ENCODE measurements at regions not wholly inside any gene's neighbourhood (a gene's known extent, or its start where the extent isn't known, plus 50 kb on each side); places are given as distances from the start of the nearest gene placed in this dataset.
"Not testable (repeated sequence)": the region's sequence is repeated elsewhere in the genome, so short reads cannot be mapped to it uniquely, and the experiment has no call there.

GRCh38 chr7:52344015-52344414 lies 691.4 kb upstream of the POM121L12 start:
- DNase-seq (ENCODE audit: low spot score) = no peak

DNA sequence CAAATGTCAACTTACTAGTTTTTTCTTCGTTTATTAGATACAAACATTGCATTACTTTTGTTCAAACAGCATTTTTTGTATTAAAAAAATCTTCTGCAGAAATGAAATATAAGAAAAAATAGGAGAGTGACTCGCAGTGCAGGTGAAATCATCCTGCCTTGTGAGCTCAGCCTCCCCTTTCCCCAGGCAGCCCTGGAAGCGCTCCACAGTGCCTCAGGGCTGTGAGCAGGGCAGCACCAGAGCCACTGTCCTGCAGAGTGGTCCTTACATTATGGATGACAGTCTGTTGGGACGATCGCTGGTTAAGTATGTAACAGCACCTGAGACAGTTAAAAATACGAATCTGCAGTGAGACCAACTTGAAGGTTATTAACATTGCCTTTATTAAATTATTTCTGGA lies 695.4 kb upstream of the POM121L12 start:
- DNase-seq (ENCODE audit: low spot score) = no peak

DNA sequence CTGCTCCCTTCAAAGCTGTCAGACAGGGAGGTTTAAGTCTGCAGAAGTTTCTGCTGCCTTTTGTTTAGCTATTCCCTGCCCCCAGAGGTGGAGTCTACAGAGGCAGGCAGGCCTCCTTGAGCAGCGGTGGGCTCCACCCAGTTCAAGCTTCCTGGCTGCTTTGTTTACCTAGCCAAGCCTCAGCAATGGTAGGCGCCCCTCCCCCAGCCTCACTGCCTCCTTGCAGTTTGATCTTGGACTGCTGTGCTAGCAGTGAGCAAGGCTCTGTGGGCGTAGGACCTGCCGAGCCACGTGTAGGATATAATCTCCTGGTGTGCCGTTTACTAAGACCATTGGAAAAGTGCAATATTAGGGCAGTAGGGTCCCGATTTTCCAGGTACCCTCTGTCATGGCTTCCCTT lies 707.1 kb upstream of the POM121L12 start:
- DNase-seq (ENCODE audit: low spot score) = not testable (repeated sequence)

- no peak for DNase-seq (ENCODE audit: low spot score)
Observed at GRCh38 chr7:52325237-52325636, 710.2 kb upstream of the POM121L12 start.

GRCh38 chr7:52323202-52323746 lies 712.2 kb upstream of the POM121L12 start:
- no peak for DNase-seq (ENCODE audit: low spot score)

DNA sequence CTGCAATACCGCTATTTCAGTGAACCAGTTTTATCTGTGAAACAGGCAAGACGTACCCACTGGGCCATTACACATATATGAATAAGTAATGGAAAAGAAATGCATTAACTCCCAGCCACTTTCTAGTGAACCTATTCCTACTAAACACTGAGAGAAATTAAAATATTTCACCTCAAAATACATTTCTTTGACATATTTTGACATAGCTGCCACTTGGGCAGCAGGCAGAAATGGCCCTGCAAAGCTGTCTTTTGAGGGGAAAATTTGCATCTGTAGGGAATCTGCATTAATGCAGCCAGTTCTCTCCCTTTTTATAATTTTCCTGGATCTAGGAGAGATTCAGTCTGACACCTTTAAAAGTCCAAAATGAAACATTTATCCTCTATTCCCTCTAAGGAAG lies 714.8 kb upstream of the POM121L12 start:
- DNase-seq (ENCODE audit: low spot score) = no peak

DNA sequence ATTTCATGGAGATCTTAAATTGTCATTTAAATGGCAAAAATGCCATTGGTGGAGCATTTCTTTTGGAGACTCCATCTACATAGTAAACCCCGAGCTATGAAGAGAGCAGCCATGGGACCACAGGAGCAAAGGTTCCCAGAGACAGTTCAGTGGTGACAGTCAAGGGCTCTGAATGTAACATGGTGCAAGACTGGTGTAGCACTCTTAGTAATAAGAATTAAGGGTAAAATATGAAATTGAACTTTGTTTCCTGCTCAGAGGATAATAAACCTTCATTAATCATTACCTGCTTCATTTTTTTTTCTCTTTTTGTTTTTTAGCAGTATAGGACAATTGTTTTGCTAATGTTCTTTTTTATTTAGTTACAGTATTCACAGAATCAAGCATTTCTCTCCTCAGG lies 717.5 kb upstream of the POM121L12 start:
- no peak for DNase-seq (ENCODE audit: low spot score)

DNA sequence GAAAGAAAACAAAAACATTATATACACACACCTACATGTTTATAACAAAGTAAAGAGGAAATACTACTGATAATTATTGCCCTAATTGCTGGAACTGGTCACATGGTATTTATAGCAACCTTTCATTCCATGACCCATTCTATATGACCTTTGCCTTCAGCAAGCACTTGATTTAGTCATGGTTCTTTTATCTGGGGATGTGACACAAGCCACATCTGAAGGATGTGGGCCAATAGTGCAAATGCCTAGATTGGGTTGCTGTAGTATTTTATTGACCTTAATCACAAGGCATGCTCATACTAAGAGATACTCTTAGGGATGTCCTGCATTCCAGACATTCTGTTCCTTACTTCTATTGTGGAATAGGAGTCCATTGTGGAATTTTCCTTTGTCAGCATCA lies 723.5 kb upstream of the POM121L12 start:
- no peak for DNase-seq (ENCODE audit: low spot score)

DNA sequence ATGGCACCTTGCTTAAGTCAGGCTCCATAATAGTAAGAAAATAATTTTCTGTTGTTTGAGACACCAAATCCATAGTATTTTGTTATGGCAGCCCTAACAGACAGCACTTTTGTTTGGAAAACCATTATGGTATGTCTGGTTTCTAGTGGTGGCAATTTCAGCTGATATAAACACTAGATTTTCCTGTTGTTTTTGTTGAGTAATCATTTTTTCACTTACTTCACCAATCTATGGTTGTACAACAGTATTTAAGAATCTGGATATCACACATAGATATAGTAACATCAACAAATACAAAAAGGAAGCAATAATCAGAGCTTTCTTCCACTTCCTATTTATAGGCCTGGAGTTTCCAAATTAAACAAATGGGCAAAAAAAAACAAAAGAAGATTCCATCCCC lies 725.8 kb upstream of the POM121L12 start:
- no peak for DNase-seq (ENCODE audit: low spot score)

DNA sequence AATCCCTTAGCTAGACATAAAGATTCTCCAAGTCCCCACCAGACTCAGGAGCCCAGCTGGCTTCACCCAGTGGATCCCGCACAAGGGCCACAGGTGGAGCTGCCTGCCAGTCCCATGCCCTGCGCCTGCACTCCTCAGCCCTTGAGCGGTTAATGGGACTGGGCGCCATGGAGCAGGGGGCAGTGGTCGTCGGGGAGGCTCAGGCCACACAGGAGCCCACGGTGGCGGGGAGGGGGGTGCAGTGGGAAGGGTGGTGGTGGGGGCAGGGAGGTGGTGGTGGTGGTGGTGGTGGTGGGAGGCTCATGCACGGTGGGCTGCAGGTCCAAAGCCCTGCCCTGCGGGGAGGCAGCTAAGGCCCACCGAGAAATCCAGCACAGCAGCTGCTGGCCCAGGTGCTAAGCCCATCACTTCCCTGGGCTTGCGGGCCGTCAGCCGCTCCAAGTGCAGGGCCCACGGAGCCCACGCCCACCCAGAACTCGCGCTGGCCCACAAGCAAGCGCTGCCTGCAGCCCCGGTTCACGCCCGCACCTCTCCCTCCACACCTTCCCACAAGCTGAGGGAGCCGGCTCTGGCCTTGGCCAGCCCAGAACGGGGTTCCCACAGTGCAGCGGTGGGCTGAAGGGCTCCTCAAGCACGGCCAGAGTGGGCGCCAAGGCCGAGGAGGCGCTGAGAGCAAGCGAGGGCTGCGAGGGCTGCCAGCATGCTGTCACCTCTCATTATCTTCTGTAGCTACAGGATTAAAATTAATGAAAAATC lies 732.5 kb upstream of the POM121L12 start:
- no peak for DNase-seq (ENCODE audit: low spot score)

DNA sequence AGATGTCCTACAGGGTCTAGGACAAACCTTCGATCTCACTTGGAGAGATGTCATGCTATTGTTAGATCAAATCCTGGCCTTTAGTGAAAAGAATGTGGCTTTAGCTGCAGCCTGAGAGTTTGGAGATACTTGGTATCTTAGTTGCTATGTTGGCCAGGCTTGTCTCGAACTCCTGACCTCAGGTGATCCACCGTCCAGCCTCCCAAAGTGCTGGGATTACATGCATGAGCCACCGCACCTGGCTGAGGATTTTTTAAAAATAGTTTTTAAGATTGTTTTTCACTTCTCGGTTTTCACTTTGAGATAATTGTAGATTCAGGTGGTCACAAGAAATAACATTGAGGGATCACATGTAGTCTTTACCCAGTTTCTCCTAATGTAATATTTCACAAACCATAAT lies 738.3 kb upstream of the POM121L12 start:
- no peak for DNase-seq (ENCODE audit: low spot score)

- DNase-seq (ENCODE audit: low spot score) = no peak
Observed at GRCh38 chr7:52294942-52295341, 740.5 kb upstream of the POM121L12 start.

- DNase-seq (ENCODE audit: low spot score) = no peak
Observed at GRCh38 chr7:52289247-52289646, 746.2 kb upstream of the POM121L12 start.

GRCh38 chr7:52287698-52288097 lies 747.7 kb upstream of the POM121L12 start:
- no peak for DNase-seq (ENCODE audit: low spot score)

GRCh38 chr7:52285689-52286088 lies 749.7 kb upstream of the POM121L12 start:
- no peak for DNase-seq (ENCODE audit: low spot score)

DNA sequence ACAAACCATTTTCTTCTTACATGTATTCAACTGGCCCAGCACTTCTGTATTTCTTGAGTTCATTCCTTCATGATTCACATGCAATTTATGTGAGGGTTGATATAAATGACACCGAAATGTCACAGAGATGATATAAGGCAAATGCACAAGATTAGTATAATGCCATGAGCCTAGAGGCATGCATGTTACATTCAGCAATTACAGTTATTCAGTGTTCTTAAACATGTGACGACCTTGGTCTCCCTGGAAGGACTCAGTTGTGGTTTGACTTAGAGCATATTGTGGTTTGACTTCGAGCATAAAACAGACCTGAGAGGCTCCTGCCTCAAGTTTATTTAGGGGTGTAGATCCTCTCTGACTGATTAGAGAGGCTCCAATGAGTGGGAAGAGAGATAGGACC lies 752.1 kb upstream of the POM121L12 start:
- no peak for DNase-seq (ENCODE audit: low spot score)

GRCh38 chr7:52273685-52274610 lies 761.5 kb upstream of the POM121L12 start:
- DNase-seq (ENCODE audit: low spot score) = no peak

DNA sequence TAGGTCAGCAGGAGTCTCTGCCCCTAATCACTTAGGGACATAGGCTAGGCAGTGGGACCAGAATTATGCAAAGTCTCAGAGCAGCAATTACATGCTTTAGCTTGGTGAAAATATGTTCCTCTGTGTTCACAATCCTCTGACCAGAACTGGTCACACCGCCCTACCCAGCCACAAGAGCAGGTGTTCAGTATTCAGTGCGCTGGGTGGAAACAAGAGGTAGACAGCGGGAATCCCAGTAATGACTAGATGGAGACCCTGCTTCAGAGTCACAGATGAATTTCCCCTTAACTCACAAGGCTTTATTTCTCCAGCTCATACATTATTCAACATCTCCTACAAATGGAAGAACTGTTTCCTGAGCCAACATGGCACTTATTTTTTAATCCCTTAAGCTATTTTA lies 763.7 kb upstream of the POM121L12 start:
- DNase-seq (ENCODE audit: low spot score) = no peak

- DNase-seq (ENCODE audit: low spot score) = no peak
Observed at GRCh38 chr7:52270301-52270700, 765.1 kb upstream of the POM121L12 start.

DNA sequence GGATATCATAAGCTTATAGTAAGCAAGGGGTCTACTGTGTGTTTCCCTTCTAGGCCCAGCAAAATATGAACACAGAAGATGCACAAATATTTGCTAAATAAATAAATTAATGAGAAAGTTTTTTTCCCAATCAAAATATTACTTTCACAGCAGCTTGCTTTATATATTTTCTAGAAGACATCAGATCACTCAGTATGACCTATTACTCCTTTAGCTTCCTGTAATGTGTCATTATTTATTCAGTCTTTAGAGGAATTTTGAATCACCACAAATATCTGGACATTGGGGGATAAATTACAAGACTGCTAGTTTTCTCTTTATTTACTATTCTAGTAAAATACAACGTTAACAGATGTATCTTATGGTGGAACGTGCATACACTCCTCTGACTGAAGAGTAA lies 765.8 kb upstream of the POM121L12 start:
- no peak for DNase-seq (ENCODE audit: low spot score)

GRCh38 chr7:52261057-52261456 lies 774.4 kb upstream of the POM121L12 start:
- no peak for DNase-seq (ENCODE audit: low spot score)

- DNase-seq (ENCODE audit: low spot score) = no peak
Observed at GRCh38 chr7:52260046-52260665, 775.3 kb upstream of the POM121L12 start.

DNA sequence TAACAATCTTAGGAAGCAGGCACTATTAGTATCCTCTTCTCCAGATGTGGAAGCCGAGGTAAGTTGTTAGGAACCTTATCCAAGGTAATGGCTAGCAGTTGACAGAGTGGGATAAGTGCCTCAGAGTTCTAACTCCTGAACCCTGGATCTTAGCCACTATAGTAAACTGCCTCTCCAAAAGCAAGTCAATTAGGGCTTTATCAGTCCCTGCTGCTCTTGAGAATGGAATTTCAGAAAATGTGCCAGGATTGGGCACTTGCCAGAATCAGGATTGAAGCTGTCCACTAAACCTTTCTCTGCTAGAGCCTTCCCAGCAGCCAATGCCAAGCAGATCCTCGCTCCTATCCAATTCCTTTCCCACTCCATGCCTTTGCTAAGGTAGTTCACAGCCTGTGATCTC lies 777.5 kb upstream of the POM121L12 start:
- DNase-seq (ENCODE audit: low spot score) = no peak
